Caco-2 (cell line): ENCODE measurements at regions not wholly inside any gene's neighbourhood (a gene's known extent, or its start where the extent isn't known, plus 50 kb on each side); places are given as distances from the start of the nearest gene placed in this dataset.

Source experiments
- BruUV-seq: library from RNA; stranded (reverse); fragments of 400-500 nt; replicated peaks from 2 replicates; lab custom pipeline; 2021; lab: Mats Ljungman, UMichigan
- CTCF ChIA-PET: fragments of 300-600 bp; sonication (Branson Sonifier 250); formaldehyde crosslinking; loops from one replicate; lab custom pipeline; 2022; ENCODE audit warnings: antibody characterized with exemption; lab: Charles Lee
- POLR2A ChIA-PET: fragments of 300-600 bp; sonication (Branson Sonifier 250); formaldehyde crosslinking; loops from one replicate; lab custom pipeline; 2022; ENCODE audit warnings: antibody characterized with exemption; lab: Charles Lee
- DNase-seq, 2 experiments: peaks; one replicate each; pipeline versions ENCODE4 v3.0.0 to v3.0.0-alpha.2; 2020 to 2022
- H3K27me3 ChIP-seq: replicated peaks from 2 replicates; pipeline ENCODE4 v1.6.0; 2011; ENCODE audit warnings: low read length; ENCODE audit not compliant: control insufficient read depth, insufficient read depth
- H3K36me3 ChIP-seq: 2 replicates; pipeline ENCODE4 v1.5.1; 2011; ENCODE audit warnings: low read length; ENCODE audit not compliant: control insufficient read depth, insufficient read depth
- H3K4me1 ChIP-seq: fragments of 250-450 bp; sonication (Bioruptor Pico); 2 replicates; pipeline ENCODE4 v1.5.1; 2020; ENCODE audit warnings: mild to moderate bottlenecking
- H3K4me3 ChIP-seq: 2 replicates; pipeline ENCODE4 v1.5.1; 2011; ENCODE audit warnings: low read depth, mild to moderate bottlenecking, control low read depth, low read length
- H3K9me3 ChIP-seq: fragments of 250-450 bp; sonication (Bioruptor Pico); 2 replicates; pipeline ENCODE4 v1.5.1; 2020; ENCODE audit warnings: mild to moderate bottlenecking, moderate library complexity
- H3K27ac Mint-ChIP-seq: one replicate; pipeline ENCODE4 v1.8.0; 2022; ENCODE audit warnings: mixed read lengths; ENCODE audit not compliant: unreplicated experiment
- H3K27me3 Mint-ChIP-seq: one replicate; pipeline ENCODE4 v1.8.0; 2022; ENCODE audit warnings: mixed read lengths; ENCODE audit not compliant: insufficient read depth, unreplicated experiment
- H3K36me3 Mint-ChIP-seq: one replicate; pipeline ENCODE4 v1.8.0; 2022; ENCODE audit warnings: mild to moderate bottlenecking, mixed read lengths; ENCODE audit not compliant: insufficient read depth, unreplicated experiment
- H3K4me1 Mint-ChIP-seq: one replicate; pipeline ENCODE4 v1.8.0; 2022; ENCODE audit warnings: low read depth, mixed read lengths; ENCODE audit not compliant: unreplicated experiment
- H3K4me3 Mint-ChIP-seq: one replicate; pipeline ENCODE4 v1.8.0; 2022; ENCODE audit warnings: mild to moderate bottlenecking, moderate library complexity, mixed read lengths; ENCODE audit not compliant: unreplicated experiment
- H3K9me3 Mint-ChIP-seq: one replicate; pipeline ENCODE4 v1.8.0; 2022; ENCODE audit warnings: mixed read lengths; ENCODE audit not compliant: unreplicated experiment
- CTCF ChIP-seq, 2 experiments: fragments of 200-600 bp in 1 of 2; IDR thresholded peaks; 1 replicate in 1 of 2; 2 replicates in 1 of 2; pipeline versions ENCODE4 v1.5.1 to v1.8.0; 2011 to 2022; ENCODE audit warnings: antibody characterized with exemption in 1 of 2, control low read depth in 1 of 2, inconsistent platforms in 1 of 2, low read depth in 1 of 2, low read length in 1 of 2, mild to moderate bottlenecking in 1 of 2, moderate library complexity in 1 of 2; ENCODE audit not compliant: insufficient read depth in 1 of 2, severe bottlenecking in 1 of 2, unreplicated experiment in 1 of 2
- intact Hi-C: fragments of 100-400 bp; cut with micrococcal nuclease; formaldehyde crosslinking; loops from one replicate; pipeline ENCODE4 v1.10.0; 2022; ENCODE audit not compliant: unreplicated experiment

- Histone ChIP-seq H3K4me1 (no peaks in the 10 kb centered on the region), H3K4me3 (no peak overlapping the region), H3K9me3 (no peaks in the 10 kb centered on the region; the same call in 1 of the 2 replicates), H3K36me3 (no peaks in the 10 kb centered on the region), H3K27me3 (no peaks in the 10 kb centered on the region)
- DNase-seq, result no peak
- H3K4me1 Mint-ChIP-seq, result no peaks in the 10 kb centered on the region
- no peak overlapping the region for H3K27ac Mint-ChIP-seq
- intact Hi-C loops, result no loop called here
- no peaks in the 10 kb centered on the region for H3K36me3 Mint-ChIP-seq
- no peaks in the 10 kb centered on the region for H3K9me3 Mint-ChIP-seq
- ChIA-PET CTCF (no interaction called here), POLR2A (no interaction called here)
- BruUV-seq, result no TSS peak
- peaks cover 7% of the 10 kb centered on the region for H3K27me3 Mint-ChIP-seq
- TF ChIP-seq CTCF (IDR thresholded peaks at IDR 0.05; ENCODE audit: insufficient read depth in 1 of 2, low read depth in 1 of 2, low read length in 1 of 2, severe bottlenecking in 1 of 2, unreplicated experiment in 1 of 2), result no peak
- no peak overlapping the region for H3K4me3 Mint-ChIP-seq
Measured at GRCh38 chr5:117010574-117010973, 436.0 kb upstream of the SEMA6A start.

GRCh38 chr5:116998024-116998423 is 423.4 kb upstream of the SEMA6A start:
- no peak overlapping the region for H3K27ac Mint-ChIP-seq
- H3K27me3 Mint-ChIP-seq, result peaks cover 4% of the 10 kb centered on the region
- no peaks in the 10 kb centered on the region for H3K36me3 ChIP-seq
- CTCF ChIA-PET, result interaction anchor here (0.7 kb wide), 1 partner anchor 78 kb away, joined by 3 read pairs; no protein-coding TSS in a partner anchor
- H3K4me3 Mint-ChIP-seq, result no peak overlapping the region
- intact Hi-C loops, result no loop called here
- no peak for DNase-seq
- H3K36me3 Mint-ChIP-seq, result no peaks in the 10 kb centered on the region
- H3K4me1 ChIP-seq, result no peaks in the 10 kb centered on the region
- no TSS peak for BruUV-seq
- TF ChIP-seq CTCF (IDR thresholded peaks at IDR 0.05; ENCODE audit: insufficient read depth in 1 of 2, low read depth in 1 of 2, low read length in 1 of 2, severe bottlenecking in 1 of 2, unreplicated experiment in 1 of 2), result no peak
- no peaks in the 10 kb centered on the region for H3K9me3 Mint-ChIP-seq
- no peaks in the 10 kb centered on the region for H3K4me1 Mint-ChIP-seq
- H3K4me3 ChIP-seq, result no peak overlapping the region
- H3K27me3 ChIP-seq, result no peaks in the 10 kb centered on the region
- POLR2A ChIA-PET, result no interaction called here
- H3K9me3 ChIP-seq, result no peaks in the 10 kb centered on the region; the same call in 1 of the 2 replicates

- H3K4me1 Mint-ChIP-seq, result no peaks in the 10 kb centered on the region
- no peak overlapping the region for H3K4me3 Mint-ChIP-seq
- H3K9me3 Mint-ChIP-seq, result no peaks in the 10 kb centered on the region
- no peak for DNase-seq
- H3K36me3 ChIP-seq, result no peaks in the 10 kb centered on the region
- no peaks in the 10 kb centered on the region for H3K9me3 ChIP-seq
- no peaks in the 10 kb centered on the region for H3K36me3 Mint-ChIP-seq
- POLR2A ChIA-PET, result no interaction called here
- no peak overlapping the region for H3K4me3 ChIP-seq
- H3K27me3 ChIP-seq, result no peaks in the 10 kb centered on the region
- BruUV-seq, result no TSS peak
- intact Hi-C loops, result no loop called here
- TF ChIP-seq CTCF (IDR thresholded peaks at IDR 0.05; ENCODE audit: insufficient read depth in 1 of 2, low read depth in 1 of 2, low read length in 1 of 2, severe bottlenecking in 1 of 2, unreplicated experiment in 1 of 2), result no peak
- peaks cover 6% of the 10 kb centered on the region for H3K27me3 Mint-ChIP-seq
- CTCF ChIA-PET, result no interaction called here
- H3K4me1 ChIP-seq, result no peaks in the 10 kb centered on the region
- H3K27ac Mint-ChIP-seq, result no peak overlapping the region
Measured at GRCh38 chr5:116992681-116993080, 418.1 kb upstream of the SEMA6A start.
